ENCODE measurements at regions not wholly inside any gene's neighbourhood (a gene's known extent, or its start where the extent isn't known, plus 50 kb on each side); places are given as distances from the start of the nearest gene placed in this dataset.

- no peak for TF ChIP-seq EZH2 (IDR thresholded peaks at IDR 0.05; ENCODE audit: low read length)
- no peak for TF ChIP-seq CTCF (optimal IDR thresholded peaks at IDR 0.05 in 1 of 3, IDR thresholded peaks at IDR 0.05 in 1 of 3, conservative IDR thresholded peaks at IDR 0.05 in 1 of 3; ENCODE audit: extremely low read depth in 1 of 3, insufficient read depth in 2 of 3, low read length in 3 of 3)
Observed at GRCh38 chr18:28718696-28719095, 541.8 kb upstream of the CDH2 start.

All from keratinocyte (primary cell).